ENCODE measurements at regions not wholly inside any gene's neighbourhood (a gene's known extent, or its start where the extent isn't known, plus 50 kb on each side); places are given as distances from the start of the nearest gene placed in this dataset.

- H3K9me3 ChIP-seq, result no peaks in the 10 kb centered on the region
- no peak overlapping the region for H3K4me3 ChIP-seq (ENCODE audit: low read depth, low read length)
- no peak for DNase-seq
- H3K4me1 Mint-ChIP-seq (ENCODE audit: low read depth, unreplicated experiment), result no peaks in the 10 kb centered on the region
- H3K27me3 ChIP-seq (replicated peaks; ENCODE audit: control insufficient read depth, insufficient read depth, low read length), result no peaks in the 10 kb centered on the region
- no TSS peak for BruUV-seq (replicated peaks)
- H3K27me3 Mint-ChIP-seq (ENCODE audit: insufficient read depth, unreplicated experiment), result no peaks in the 10 kb centered on the region
- no peaks in the 10 kb centered on the region for H3K36me3 Mint-ChIP-seq (ENCODE audit: insufficient read depth, unreplicated experiment)
- no peak overlapping the region for H3K4me3 Mint-ChIP-seq (ENCODE audit: unreplicated experiment)
- no peaks in the 10 kb centered on the region for H3K9me3 Mint-ChIP-seq (ENCODE audit: unreplicated experiment)
- intact Hi-C loops (cut with micrococcal nuclease; ENCODE audit: unreplicated experiment), result no loop called here
- H3K36me3 ChIP-seq (ENCODE audit: control insufficient read depth, insufficient read depth, low read length), result no peaks in the 10 kb centered on the region
- no peak overlapping the region for H3K27ac Mint-ChIP-seq (ENCODE audit: unreplicated experiment)
- ChIA-PET CTCF (no interaction called here), POLR2A (no interaction called here)
- no peak for TF ChIP-seq CTCF (IDR thresholded peaks at IDR 0.05; ENCODE audit: insufficient read depth in 1 of 2, low read depth in 1 of 2, low read length in 1 of 2, severe bottlenecking in 1 of 2, unreplicated experiment in 1 of 2)
- H3K4me1 ChIP-seq, result no peaks in the 10 kb centered on the region
Measured at GRCh38 chr4:140806163-140806562, 50.0 kb upstream of the TBC1D9 start.
